ENCODE measurements at regions not wholly inside any gene's neighbourhood (a gene's known extent, or its start where the extent isn't known, plus 50 kb on each side); places are given as distances from the start of the nearest gene placed in this dataset.

DNA sequence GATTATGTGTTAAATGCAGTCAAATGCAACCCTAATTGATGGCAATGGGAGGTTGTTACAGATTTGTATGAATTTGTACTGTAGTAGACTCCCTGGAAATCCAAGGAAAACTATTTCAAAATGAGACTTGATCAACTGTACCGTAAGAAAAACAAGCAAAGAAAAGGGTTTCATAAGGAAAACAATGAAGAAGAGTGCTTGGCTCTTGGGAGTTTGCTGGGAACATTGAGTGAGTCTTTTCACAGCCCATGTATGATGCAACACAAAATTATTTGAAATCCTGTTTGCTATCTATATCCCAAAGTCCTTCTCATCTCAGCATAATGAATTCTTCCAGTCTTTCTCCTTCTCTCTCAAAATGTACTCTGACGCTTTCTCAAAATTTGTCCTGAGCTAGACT, 67.0 kb upstream of the OSR1 start:
- Histone ChIP-seq H3K79me2 (ENCODE audit: insufficient read depth, low read length) (no peaks in the 10 kb centered on the region), H2AFZ (ENCODE audit: low read length) (no peak overlapping the region), H3K9me3 (ENCODE audit: low read length) (no peaks in the 10 kb centered on the region), H3K27ac (ENCODE audit: low read depth, low read length, poor library complexity, severe bottlenecking) (no peak overlapping the region), H3K9ac (ENCODE audit: low read length) (no peak overlapping the region), H3K9me2 (ENCODE audit: low read depth, low read length) (no peaks in the 10 kb centered on the region), H3K27me3 (ENCODE audit: insufficient read depth, low read length) (no peaks in the 10 kb centered on the region), H4K20me1 (ENCODE audit: insufficient read depth, low read length) (no peaks in the 10 kb centered on the region), H3K4me3 (ENCODE audit: low read depth, low read length, poor library complexity, severe bottlenecking) (no peak overlapping the region), H3K36me3 (ENCODE audit: insufficient read depth, low read length) (no peaks in the 10 kb centered on the region), H3F3A (ENCODE audit: insufficient read depth, low read length) (no peaks in the 10 kb centered on the region), H3K4me1 (ENCODE audit: insufficient read depth, low read length, severe bottlenecking) (no peaks in the 10 kb centered on the region), H3K4me2 (ENCODE audit: low read length) (no peak overlapping the region)
- TF ChIP-seq, protein P1, sequence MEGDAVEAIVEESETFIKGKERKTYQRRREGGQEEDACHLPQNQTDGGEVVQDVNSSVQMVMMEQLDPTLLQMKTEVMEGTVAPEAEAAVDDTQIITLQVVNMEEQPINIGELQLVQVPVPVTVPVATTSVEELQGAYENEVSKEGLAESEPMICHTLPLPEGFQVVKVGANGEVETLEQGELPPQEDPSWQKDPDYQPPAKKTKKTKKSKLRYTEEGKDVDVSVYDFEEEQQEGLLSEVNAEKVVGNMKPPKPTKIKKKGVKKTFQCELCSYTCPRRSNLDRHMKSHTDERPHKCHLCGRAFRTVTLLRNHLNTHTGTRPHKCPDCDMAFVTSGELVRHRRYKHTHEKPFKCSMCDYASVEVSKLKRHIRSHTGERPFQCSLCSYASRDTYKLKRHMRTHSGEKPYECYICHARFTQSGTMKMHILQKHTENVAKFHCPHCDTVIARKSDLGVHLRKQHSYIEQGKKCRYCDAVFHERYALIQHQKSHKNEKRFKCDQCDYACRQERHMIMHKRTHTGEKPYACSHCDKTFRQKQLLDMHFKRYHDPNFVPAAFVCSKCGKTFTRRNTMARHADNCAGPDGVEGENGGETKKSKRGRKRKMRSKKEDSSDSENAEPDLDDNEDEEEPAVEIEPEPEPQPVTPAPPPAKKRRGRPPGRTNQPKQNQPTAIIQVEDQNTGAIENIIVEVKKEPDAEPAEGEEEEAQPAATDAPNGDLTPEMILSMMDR (IDR thresholded peaks at IDR 0.05; ENCODE audit: low read length), result no peak
- no peak for TF ChIP-seq EZH2 (IDR thresholded peaks at IDR 0.05; ENCODE audit: borderline replicate concordance, low read length)

DNA sequence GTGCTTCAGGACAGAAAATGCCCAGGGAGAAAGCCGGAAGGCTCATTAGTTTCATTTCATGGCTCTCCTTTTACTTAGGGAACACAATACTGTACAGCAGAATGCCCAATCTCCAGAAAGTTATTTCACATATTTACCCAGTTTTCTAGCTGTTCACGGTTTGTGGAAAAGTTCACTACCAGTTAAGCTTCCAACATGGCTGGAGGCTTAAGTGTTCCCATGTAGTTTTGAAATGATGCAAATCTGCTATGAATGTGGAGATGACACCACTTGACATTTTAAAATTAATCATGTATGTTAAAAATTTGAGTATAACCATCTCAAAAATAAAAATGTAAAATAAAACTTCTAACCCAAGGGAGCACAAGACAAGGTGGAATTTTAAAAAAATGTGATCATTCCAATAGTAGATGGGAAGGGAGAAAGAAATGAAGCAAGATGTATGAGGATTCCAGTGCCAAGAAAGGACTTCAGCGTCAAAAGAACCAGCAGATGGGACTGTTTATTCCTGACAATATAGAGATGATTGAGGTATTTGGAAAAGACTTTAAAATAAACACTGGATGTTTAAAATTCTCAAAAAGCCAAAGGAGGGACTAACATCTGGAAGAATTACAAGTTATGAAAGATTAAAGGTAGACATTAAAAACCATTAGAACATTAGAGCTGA, 60.9 kb upstream of the OSR1 start:
- H2AFZ ChIP-seq (ENCODE audit: low read length), result no peak overlapping the region
- no peaks in the 10 kb centered on the region for H3K36me3 ChIP-seq (ENCODE audit: insufficient read depth, low read length)
- no peak overlapping the region for H3K4me2 ChIP-seq (ENCODE audit: low read length)
- H3K9me2 ChIP-seq (ENCODE audit: low read depth, low read length), result no peaks in the 10 kb centered on the region
- no peak overlapping the region for H3K4me3 ChIP-seq (ENCODE audit: low read depth, low read length, poor library complexity, severe bottlenecking)
- no peaks in the 10 kb centered on the region for H3F3A ChIP-seq (ENCODE audit: insufficient read depth, low read length)
- no peaks in the 10 kb centered on the region for H3K27me3 ChIP-seq (ENCODE audit: insufficient read depth, low read length)
- H4K20me1 ChIP-seq (ENCODE audit: insufficient read depth, low read length), result no peaks in the 10 kb centered on the region
- H3K4me1 ChIP-seq (ENCODE audit: insufficient read depth, low read length, severe bottlenecking), result no peaks in the 10 kb centered on the region
- no peaks in the 10 kb centered on the region for H3K9me3 ChIP-seq (ENCODE audit: low read length)
- no peak overlapping the region for H3K27ac ChIP-seq (ENCODE audit: low read depth, low read length, poor library complexity, severe bottlenecking)
- no peak overlapping the region for H3K9ac ChIP-seq (ENCODE audit: low read length)
- no peak for TF ChIP-seq EZH2 (IDR thresholded peaks at IDR 0.05; ENCODE audit: borderline replicate concordance, low read length)
- TF ChIP-seq, protein P1 (IDR thresholded peaks at IDR 0.05; ENCODE audit: low read length), result no peak
- no peaks in the 10 kb centered on the region for H3K79me2 ChIP-seq (ENCODE audit: insufficient read depth, low read length)

- Histone ChIP-seq H3K36me3 (ENCODE audit: insufficient read depth, low read length) (no peaks in the 10 kb centered on the region), H3K27ac (ENCODE audit: low read depth, low read length, poor library complexity, severe bottlenecking) (no peak overlapping the region), H3K9ac (ENCODE audit: low read length) (no peak overlapping the region), H3F3A (ENCODE audit: insufficient read depth, low read length) (no peaks in the 10 kb centered on the region), H3K79me2 (ENCODE audit: insufficient read depth, low read length) (no peaks in the 10 kb centered on the region), H3K9me3 (ENCODE audit: low read length) (no peaks in the 10 kb centered on the region), H3K9me2 (ENCODE audit: low read depth, low read length) (no peaks in the 10 kb centered on the region), H4K20me1 (ENCODE audit: insufficient read depth, low read length) (no peaks in the 10 kb centered on the region), H3K27me3 (ENCODE audit: insufficient read depth, low read length) (no peaks in the 10 kb centered on the region), H3K4me3 (ENCODE audit: low read depth, low read length, poor library complexity, severe bottlenecking) (no peak overlapping the region), H2AFZ (ENCODE audit: low read length) (no peak overlapping the region), H3K4me2 (ENCODE audit: low read length) (no peak overlapping the region), H3K4me1 (ENCODE audit: insufficient read depth, low read length, severe bottlenecking) (no peaks in the 10 kb centered on the region)
- TF ChIP-seq, protein P1 (IDR thresholded peaks at IDR 0.05; ENCODE audit: low read length), result no peak
- TF ChIP-seq EZH2 (IDR thresholded peaks at IDR 0.05; ENCODE audit: borderline replicate concordance, low read length), result no peak
Observed at GRCh38 chr2:19416784-19417684, 58.6 kb upstream of the OSR1 start.

Data from OCI-LY1 (cell line).